ENCODE measurements at regions not wholly inside any gene's neighbourhood (a gene's known extent, or its start where the extent isn't known, plus 50 kb on each side); places are given as distances from the start of the nearest gene placed in this dataset.

- Histone ChIP-seq H3K18ac (ENCODE audit: low read depth, low read length) (peak overlapping the region; percentile 40; the same call in 1 of the 2 replicates), H3K4me1 (ENCODE audit: control insufficient read depth, insufficient read depth, low read length) (peaks cover 16% of the 10 kb centered on the region), H3K9me1 (ENCODE audit: insufficient read depth, low read length) (peaks cover 12% of the 10 kb centered on the region), H4K5ac (ENCODE audit: low read depth, low read length) (peak overlapping the region; percentile 62; the same call in 1 of the 2 replicates), H4K8ac (ENCODE audit: low read depth in 2 of 2, low read length in 2 of 2) (peak overlapping the region; percentile 76 to 82; a peak in 2 of 4 replicates), H3K4me3 (ENCODE audit: insufficient read depth, low read depth, low read length) (no peak overlapping the region), H3K14ac (replicated peaks; ENCODE audit: low read depth, low read length) (peak overlapping the region; percentile 8), H3K4ac (ENCODE audit: low read depth, low read length) (peak overlapping the region; percentile 97), H3K36me3 (ENCODE audit: control insufficient read depth, insufficient read depth, low read length) (no peaks in the 10 kb centered on the region), H3K23ac (ENCODE audit: low read depth, low read length) (0 out of 2 replicates have a peak overlapping the region, but pooled peaks have one; percentile 8), H3K4me2 (ENCODE audit: low read depth, low read length) (no peak overlapping the region), H4K20me1 (ENCODE audit: insufficient read depth, low read length) (no peaks in the 10 kb centered on the region), H2BK5ac (ENCODE audit: low read depth, low read length, poor library complexity, severe bottlenecking) (no peak overlapping the region), H2AK9ac (replicated peaks; ENCODE audit: low read depth, low read length, poor library complexity) (peak overlapping the region; percentile 91), H2AK5ac (ENCODE audit: low read depth, low read length) (peak overlapping the region; percentile 90; the same call in 1 of the 2 replicates), H3K56ac (ENCODE audit: extremely low read depth, insufficient read depth, low read length) (no peak overlapping the region), H2AFZ (replicated peaks; ENCODE audit: low read length, poor library complexity) (peak overlapping the region; percentile 95), H3K79me1 (ENCODE audit: low read depth in 1 of 2, low read length in 2 of 2) (no peaks in the 10 kb centered on the region), H3K27ac (ENCODE audit: insufficient read depth, low read length) (peak overlapping the region; percentile 13; the same call in 1 of the 2 replicates), H3K9me3 (ENCODE audit: control insufficient read depth, insufficient read depth, low read length) (peaks cover 4% of the 10 kb centered on the region), H2BK120ac (ENCODE audit: low read depth, low read length) (peak overlapping the region; percentile 91), H2BK20ac (ENCODE audit: low read depth, low read length) (peak overlapping the region; percentile 77), H3K27me3 (ENCODE audit: control insufficient read depth, insufficient read depth, low read length) (no peaks in the 10 kb centered on the region), H2BK15ac (ENCODE audit: low read depth, low read length) (peak overlapping the region; percentile 72; the same call in 2 of the 3 replicates), H3K9ac (ENCODE audit: low read depth, low read length) (no peak overlapping the region), H4K91ac (ENCODE audit: insufficient read depth, low read depth, low read length) (peak overlapping the region; percentile 93)
- peak; percentile 10 for DNase-seq
- TF ChIP-seq MAFK (IDR thresholded peaks at IDR 0.05; ENCODE audit: low read depth, low read length) (no peak), RFX5 (IDR thresholded peaks at IDR 0.05; ENCODE audit: low read depth, low read length) (no peak)
- ATAC-seq (ENCODE audit: low read depth), result no peak
- intact Hi-C loops (cut with micrococcal nuclease) (no loop called here), in situ Hi-C loops (cut with MboI; ENCODE audit: low sequenced_read_pairs) (no loop called here), dilution Hi-C loops (cut with HindIII; ENCODE audit: low sequenced_read_pairs, unreplicated experiment) (no loop called here)
- no TSS peak for BruUV-seq (replicated peaks)
- WGBS, 2 experiments (ENCODE audit: extremely low coverage in 2 of 2, insufficient read length in 1 of 2), result 57% methylated on average over 10 of the region's 15 CpGs; no CpG with 5 or more reads in 1 of the 2 experiments
- POLR2A ChIA-PET (ENCODE audit: unreplicated experiment), result no interaction called here
- CTCF ChIA-PET, result no interaction called here
Measured at GRCh38 chr3:126266291-126266840, 86.0 kb upstream of the ALDH1L1 start.

Measured in IMR-90 (cell line).